Tibial nerve (tissue), 3 donors: ENCODE measurements at regions not wholly inside any gene's neighbourhood (a gene's known extent, or its start where the extent isn't known, plus 50 kb on each side); places are given as distances from the start of the nearest gene placed in this dataset.

Experiments
- CTCF ChIP-seq, 5 experiments: fragments of 200-600 bp in 3 of 5; fragments of 450-650 bp in 2 of 5; sonication (generic) in 3 of 5; IDR thresholded peaks; one replicate each; pipeline ENCODE4 v1.5.1; 2016 to 2019; ENCODE audit warnings: antibody characterized with exemption in 5 of 5, mild to moderate bottlenecking in 3 of 5, moderate library complexity in 2 of 5
- POLR2A ChIP-seq, 2 donors: fragments of 450-650 bp; IDR thresholded peaks; one replicate each; pipeline ENCODE4 v1.6.1; 2017; ENCODE audit warnings: antibody characterized with exemption in 2 of 2, mild to moderate bottlenecking in 2 of 2, moderate library complexity in 2 of 2

GRCh38 chr1:213418268-213419071 is 367.4 kb downstream of the RPS6KC1 start:
- TF ChIP-seq CTCF (IDR thresholded peaks at IDR 0.05), result no peak
- no peak for TF ChIP-seq POLR2A (IDR thresholded peaks at IDR 0.05)
